ENCODE measurements at regions not wholly inside any gene's neighbourhood (a gene's known extent, or its start where the extent isn't known, plus 50 kb on each side); places are given as distances from the start of the nearest gene placed in this dataset.

DNA sequence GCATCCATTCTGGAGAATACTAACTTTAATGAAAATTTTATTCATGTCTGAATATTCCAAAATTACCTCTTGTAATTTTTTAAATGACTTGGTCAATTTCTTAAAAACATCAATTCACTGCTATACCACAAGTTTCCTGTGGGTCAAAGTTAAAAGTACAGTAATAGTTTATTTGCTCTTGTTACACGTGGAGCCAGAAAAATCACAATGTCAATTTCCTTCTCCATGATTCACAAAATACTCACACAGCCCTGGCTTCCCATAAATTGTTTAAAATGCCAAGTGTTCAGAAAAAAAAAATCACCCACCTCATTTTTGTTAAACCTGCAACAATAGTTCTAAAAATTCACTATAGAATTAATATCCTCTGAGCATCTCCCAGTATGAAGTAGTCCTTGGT, 139.5 kb upstream of the GRM3 start:
- Histone ChIP-seq H3K4me1 (ENCODE audit: low read depth, poor library complexity, severe bottlenecking) (no peaks in the 10 kb centered on the region), H4K20me1 (ENCODE audit: insufficient read depth) (no peaks in the 10 kb centered on the region), H3K36me3 (ENCODE audit: insufficient read depth) (no peaks in the 10 kb centered on the region), H3K4me3 (IDR thresholded peaks at IDR 0.05; ENCODE audit: insufficient read depth, low read depth, low read length) (no peak overlapping the region), H3K4me2 (no peak overlapping the region), H3K79me2 (ENCODE audit: insufficient read depth, low read depth) (no peaks in the 10 kb centered on the region), H3K9ac (no peak overlapping the region), H2AFZ (ENCODE audit: low read depth) (no peak overlapping the region), H3K27me3 (ENCODE audit: insufficient read depth, low read depth) (no peaks in the 10 kb centered on the region), H3K27ac (no peak overlapping the region)
- TF ChIP-seq, protein P1, sequence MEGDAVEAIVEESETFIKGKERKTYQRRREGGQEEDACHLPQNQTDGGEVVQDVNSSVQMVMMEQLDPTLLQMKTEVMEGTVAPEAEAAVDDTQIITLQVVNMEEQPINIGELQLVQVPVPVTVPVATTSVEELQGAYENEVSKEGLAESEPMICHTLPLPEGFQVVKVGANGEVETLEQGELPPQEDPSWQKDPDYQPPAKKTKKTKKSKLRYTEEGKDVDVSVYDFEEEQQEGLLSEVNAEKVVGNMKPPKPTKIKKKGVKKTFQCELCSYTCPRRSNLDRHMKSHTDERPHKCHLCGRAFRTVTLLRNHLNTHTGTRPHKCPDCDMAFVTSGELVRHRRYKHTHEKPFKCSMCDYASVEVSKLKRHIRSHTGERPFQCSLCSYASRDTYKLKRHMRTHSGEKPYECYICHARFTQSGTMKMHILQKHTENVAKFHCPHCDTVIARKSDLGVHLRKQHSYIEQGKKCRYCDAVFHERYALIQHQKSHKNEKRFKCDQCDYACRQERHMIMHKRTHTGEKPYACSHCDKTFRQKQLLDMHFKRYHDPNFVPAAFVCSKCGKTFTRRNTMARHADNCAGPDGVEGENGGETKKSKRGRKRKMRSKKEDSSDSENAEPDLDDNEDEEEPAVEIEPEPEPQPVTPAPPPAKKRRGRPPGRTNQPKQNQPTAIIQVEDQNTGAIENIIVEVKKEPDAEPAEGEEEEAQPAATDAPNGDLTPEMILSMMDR (conservative IDR thresholded peaks at IDR 0.05; ENCODE audit: low read depth, low read length), result no peak

DNA sequence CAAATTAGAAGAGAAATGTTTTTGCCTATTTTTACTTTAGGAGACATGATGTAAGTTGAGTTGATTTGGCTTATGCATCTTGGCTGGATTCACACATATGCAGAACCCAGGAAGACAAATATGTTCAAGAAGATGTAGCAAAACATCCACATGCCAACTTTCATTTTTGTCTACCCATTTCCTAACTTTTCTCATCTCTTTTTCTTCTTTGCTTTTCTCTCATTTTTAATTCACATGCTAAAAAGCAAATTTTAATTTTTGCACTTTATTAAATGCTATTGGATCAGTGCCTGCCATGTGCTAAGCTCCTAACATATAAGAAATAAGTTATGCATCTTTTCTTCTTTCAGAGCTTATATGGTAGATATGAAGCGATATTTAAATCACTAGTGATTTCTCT, 143.7 kb upstream of the GRM3 start:
- no peak overlapping the region for H2AFZ ChIP-seq (ENCODE audit: low read depth)
- H3K4me1 ChIP-seq (ENCODE audit: low read depth, poor library complexity, severe bottlenecking), result no peaks in the 10 kb centered on the region
- no peak overlapping the region for H3K9ac ChIP-seq
- no peaks in the 10 kb centered on the region for H3K27me3 ChIP-seq (ENCODE audit: insufficient read depth, low read depth)
- H3K36me3 ChIP-seq (ENCODE audit: insufficient read depth), result no peaks in the 10 kb centered on the region
- H3K4me3 ChIP-seq (IDR thresholded peaks at IDR 0.05; ENCODE audit: insufficient read depth, low read depth, low read length), result no peak overlapping the region
- H3K27ac ChIP-seq, result no peak overlapping the region
- no peak overlapping the region for H3K4me2 ChIP-seq
- H3K79me2 ChIP-seq (ENCODE audit: insufficient read depth, low read depth), result no peaks in the 10 kb centered on the region
- H4K20me1 ChIP-seq (ENCODE audit: insufficient read depth), result no peaks in the 10 kb centered on the region
- TF ChIP-seq, protein P1 (conservative IDR thresholded peaks at IDR 0.05; ENCODE audit: low read depth, low read length), result no peak

DNA sequence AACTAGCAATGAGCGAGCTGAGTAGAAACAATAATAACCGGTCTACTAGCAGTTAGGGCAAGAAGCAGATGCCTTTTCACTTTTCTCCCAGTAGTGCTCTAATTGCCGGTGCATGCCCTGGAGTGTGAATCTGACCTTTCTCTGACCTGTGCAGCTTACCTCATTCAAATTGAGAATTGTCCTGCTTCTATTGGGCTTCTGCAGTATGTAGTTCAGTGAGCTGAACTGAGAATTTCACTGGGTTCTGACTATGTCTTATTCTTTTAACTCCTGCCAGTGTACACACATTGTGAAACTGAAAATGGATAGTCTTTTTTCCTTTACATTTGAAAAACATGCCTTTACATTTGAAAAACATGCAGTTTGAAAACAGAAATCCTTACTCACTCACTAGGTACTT, 157.9 kb upstream of the GRM3 start:
- H3K4me1 ChIP-seq (ENCODE audit: low read depth, poor library complexity, severe bottlenecking), result no peaks in the 10 kb centered on the region
- no peak overlapping the region for H2AFZ ChIP-seq (ENCODE audit: low read depth)
- no peaks in the 10 kb centered on the region for H3K27me3 ChIP-seq (ENCODE audit: insufficient read depth, low read depth)
- no peaks in the 10 kb centered on the region for H3K79me2 ChIP-seq (ENCODE audit: insufficient read depth, low read depth)
- no peaks in the 10 kb centered on the region for H3K36me3 ChIP-seq (ENCODE audit: insufficient read depth)
- TF ChIP-seq, protein P1 (conservative IDR thresholded peaks at IDR 0.05; ENCODE audit: low read depth, low read length), result no peak
- no peak overlapping the region for H3K4me2 ChIP-seq
- no peak overlapping the region for H3K9ac ChIP-seq
- H4K20me1 ChIP-seq (ENCODE audit: insufficient read depth), result no peaks in the 10 kb centered on the region
- H3K4me3 ChIP-seq (IDR thresholded peaks at IDR 0.05; ENCODE audit: insufficient read depth, low read depth, low read length), result no peak overlapping the region
- H3K27ac ChIP-seq, result no peak overlapping the region

DNA sequence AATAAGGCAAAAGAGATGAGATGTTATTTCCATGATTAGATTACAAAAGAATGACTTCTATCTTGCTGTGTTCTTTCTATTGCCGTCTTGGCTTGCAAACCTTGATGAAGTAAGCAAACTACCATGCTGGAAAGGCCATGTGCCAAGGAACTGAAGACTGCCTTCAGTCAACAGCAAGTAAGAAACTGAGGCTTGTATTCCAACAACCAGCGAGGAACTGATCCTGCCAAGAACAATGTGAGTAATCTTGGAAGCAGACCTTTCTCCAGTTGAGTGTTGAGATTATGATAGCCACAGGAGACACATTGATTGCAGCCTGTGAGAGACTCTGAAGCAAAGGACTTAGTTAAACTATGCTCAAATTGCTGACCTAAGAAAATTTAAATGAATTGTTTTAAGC, 164.6 kb upstream of the GRM3 start:
- Histone ChIP-seq H3K4me2 (no peak overlapping the region), H3K27me3 (ENCODE audit: insufficient read depth, low read depth) (no peaks in the 10 kb centered on the region), H2AFZ (ENCODE audit: low read depth) (no peak overlapping the region), H3K36me3 (ENCODE audit: insufficient read depth) (no peaks in the 10 kb centered on the region), H3K9ac (no peak overlapping the region), H3K4me1 (ENCODE audit: low read depth, poor library complexity, severe bottlenecking) (no peaks in the 10 kb centered on the region), H4K20me1 (ENCODE audit: insufficient read depth) (no peaks in the 10 kb centered on the region), H3K79me2 (ENCODE audit: insufficient read depth, low read depth) (no peaks in the 10 kb centered on the region), H3K27ac (no peak overlapping the region), H3K4me3 (IDR thresholded peaks at IDR 0.05; ENCODE audit: insufficient read depth, low read depth, low read length) (no peak overlapping the region)
- TF ChIP-seq, protein P1 (conservative IDR thresholded peaks at IDR 0.05; ENCODE audit: low read depth, low read length), result no peak
